ENCODE measurements at regions not wholly inside any gene's neighbourhood (a gene's known extent, or its start where the extent isn't known, plus 50 kb on each side); places are given as distances from the start of the nearest gene placed in this dataset.

DNA sequence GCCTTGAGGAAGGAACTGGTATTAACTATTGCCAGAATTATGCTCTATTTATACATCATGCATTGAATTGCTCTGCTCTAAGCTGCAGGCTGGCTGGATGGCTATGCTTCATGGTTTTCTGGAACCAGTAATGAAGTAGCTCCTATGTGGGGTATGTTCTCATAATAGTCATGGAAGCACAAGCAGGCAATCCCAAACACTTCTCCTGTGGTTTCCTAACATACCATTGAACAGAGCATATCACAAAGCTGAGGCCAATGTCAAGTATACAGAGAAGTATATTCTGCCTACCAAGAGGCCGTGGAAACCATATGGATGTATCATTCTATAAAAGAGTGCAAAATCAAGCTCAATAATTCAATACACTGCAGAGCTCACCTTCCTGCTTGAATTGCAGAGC is 1752.4 kb upstream of the FLRT2 start:
- Histone ChIP-seq H3K27me3 (ENCODE audit: control insufficient read depth, insufficient read depth, low read length) (no peaks in the 10 kb centered on the region), H3K36me3 (ENCODE audit: control insufficient read depth, insufficient read depth, low read length) (no peaks in the 10 kb centered on the region), H3K4me2 (ENCODE audit: low read length) (no peak overlapping the region), H3K4me1 (no peaks in the 10 kb centered on the region), H3K79me2 (no peaks in the 10 kb centered on the region), H3K9me3 (ENCODE audit: control insufficient read depth, low read length) (no peaks in the 10 kb centered on the region), H2AFZ (no peak overlapping the region), H3K9ac (no peak overlapping the region), H3K27ac (no peak overlapping the region), H3K4me3 (ENCODE audit: low read depth, low read length) (no peak overlapping the region)
- TF ChIP-seq, protein P1, sequence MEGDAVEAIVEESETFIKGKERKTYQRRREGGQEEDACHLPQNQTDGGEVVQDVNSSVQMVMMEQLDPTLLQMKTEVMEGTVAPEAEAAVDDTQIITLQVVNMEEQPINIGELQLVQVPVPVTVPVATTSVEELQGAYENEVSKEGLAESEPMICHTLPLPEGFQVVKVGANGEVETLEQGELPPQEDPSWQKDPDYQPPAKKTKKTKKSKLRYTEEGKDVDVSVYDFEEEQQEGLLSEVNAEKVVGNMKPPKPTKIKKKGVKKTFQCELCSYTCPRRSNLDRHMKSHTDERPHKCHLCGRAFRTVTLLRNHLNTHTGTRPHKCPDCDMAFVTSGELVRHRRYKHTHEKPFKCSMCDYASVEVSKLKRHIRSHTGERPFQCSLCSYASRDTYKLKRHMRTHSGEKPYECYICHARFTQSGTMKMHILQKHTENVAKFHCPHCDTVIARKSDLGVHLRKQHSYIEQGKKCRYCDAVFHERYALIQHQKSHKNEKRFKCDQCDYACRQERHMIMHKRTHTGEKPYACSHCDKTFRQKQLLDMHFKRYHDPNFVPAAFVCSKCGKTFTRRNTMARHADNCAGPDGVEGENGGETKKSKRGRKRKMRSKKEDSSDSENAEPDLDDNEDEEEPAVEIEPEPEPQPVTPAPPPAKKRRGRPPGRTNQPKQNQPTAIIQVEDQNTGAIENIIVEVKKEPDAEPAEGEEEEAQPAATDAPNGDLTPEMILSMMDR (IDR thresholded peaks at IDR 0.05): no peak

DNA sequence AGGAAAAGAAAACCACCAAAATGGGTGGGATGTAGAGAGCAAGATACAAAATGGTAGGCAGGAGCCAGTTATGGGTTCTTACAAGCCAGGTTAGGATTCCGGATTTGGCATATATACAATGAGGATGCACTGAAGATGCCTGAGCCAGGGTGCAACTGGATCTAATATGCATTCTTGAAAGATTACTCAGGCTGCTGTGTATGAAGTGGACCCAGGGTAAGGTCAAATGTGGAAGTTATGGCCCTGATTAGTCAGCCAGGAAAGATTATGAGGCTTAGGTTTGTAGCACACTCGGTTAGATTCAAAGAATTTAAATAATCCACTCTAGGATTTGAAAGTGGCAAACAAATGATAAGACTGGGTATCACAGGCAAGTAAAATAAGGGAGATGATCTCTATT is 1750.7 kb upstream of the FLRT2 start:
- Histone ChIP-seq H2AFZ (no peak overlapping the region), H3K4me1 (no peaks in the 10 kb centered on the region), H3K9me3 (ENCODE audit: control insufficient read depth, low read length) (no peaks in the 10 kb centered on the region), H3K79me2 (no peaks in the 10 kb centered on the region), H3K27ac (no peak overlapping the region), H3K4me2 (ENCODE audit: low read length) (no peak overlapping the region), H3K4me3 (ENCODE audit: low read depth, low read length) (no peak overlapping the region), H3K27me3 (ENCODE audit: control insufficient read depth, insufficient read depth, low read length) (no peaks in the 10 kb centered on the region), H3K9ac (no peak overlapping the region), H3K36me3 (ENCODE audit: control insufficient read depth, insufficient read depth, low read length) (no peaks in the 10 kb centered on the region)
- TF ChIP-seq, protein P1 (IDR thresholded peaks at IDR 0.05): no peak

DNA sequence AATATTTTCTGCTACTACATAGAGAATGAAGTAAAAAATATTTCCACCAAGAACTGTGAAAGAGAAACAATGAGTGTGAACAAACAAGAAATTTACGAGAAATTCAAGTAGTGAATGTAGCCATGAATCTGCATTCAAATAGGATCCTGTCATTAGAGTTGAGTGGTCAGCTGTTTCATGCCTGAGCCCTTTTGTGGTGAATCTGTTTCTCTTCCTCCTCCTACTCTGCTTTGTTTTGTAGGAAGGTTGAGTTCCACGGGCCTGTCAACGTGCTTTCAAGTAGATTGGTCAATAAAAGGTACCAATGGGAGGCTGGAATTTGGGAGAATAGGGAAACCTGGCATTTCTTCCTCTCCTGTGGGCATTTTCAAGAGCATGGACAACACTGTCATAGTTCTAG is 1749.6 kb upstream of the FLRT2 start:
- Histone ChIP-seq H3K4me2 (ENCODE audit: low read length) (no peak overlapping the region), H3K4me1 (no peaks in the 10 kb centered on the region), H3K9ac (no peak overlapping the region), H3K9me3 (ENCODE audit: control insufficient read depth, low read length) (no peaks in the 10 kb centered on the region), H3K27me3 (ENCODE audit: control insufficient read depth, insufficient read depth, low read length) (no peaks in the 10 kb centered on the region), H2AFZ (no peak overlapping the region), H3K79me2 (no peaks in the 10 kb centered on the region), H3K36me3 (ENCODE audit: control insufficient read depth, insufficient read depth, low read length) (no peaks in the 10 kb centered on the region), H3K4me3 (ENCODE audit: low read depth, low read length) (no peak overlapping the region), H3K27ac (no peak overlapping the region)
- TF ChIP-seq, protein P1 (IDR thresholded peaks at IDR 0.05): no peak

DNA sequence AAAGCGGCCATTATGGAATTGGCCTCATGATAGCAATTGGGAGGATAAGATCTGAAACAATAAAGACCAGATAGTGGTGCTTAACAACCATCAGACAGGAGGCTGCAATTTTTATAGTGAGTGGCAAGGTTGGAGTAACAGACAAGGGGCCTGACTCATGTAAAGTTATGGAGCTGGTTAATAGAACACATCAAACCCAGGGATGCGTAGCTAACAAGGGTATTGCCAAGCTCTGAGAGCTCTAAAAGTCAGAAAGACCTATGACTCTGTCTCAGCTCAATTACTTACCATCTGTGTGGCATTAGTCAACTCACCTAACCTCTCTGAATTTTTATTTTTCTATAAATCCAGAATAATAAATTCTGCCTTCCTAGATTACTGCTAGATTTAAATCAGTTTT is 1731.5 kb upstream of the FLRT2 start:
- Histone ChIP-seq H3K4me1 (no peaks in the 10 kb centered on the region), H3K4me3 (ENCODE audit: low read depth, low read length) (no peak overlapping the region), H3K36me3 (ENCODE audit: control insufficient read depth, insufficient read depth, low read length) (no peaks in the 10 kb centered on the region), H3K79me2 (no peaks in the 10 kb centered on the region), H3K27ac (no peak overlapping the region), H3K4me2 (ENCODE audit: low read length) (no peak overlapping the region), H2AFZ (no peak overlapping the region), H3K9ac (no peak overlapping the region), H3K27me3 (ENCODE audit: control insufficient read depth, insufficient read depth, low read length) (no peaks in the 10 kb centered on the region), H3K9me3 (ENCODE audit: control insufficient read depth, low read length) (no peaks in the 10 kb centered on the region)
- TF ChIP-seq, protein P1 (IDR thresholded peaks at IDR 0.05): no peak

DNA sequence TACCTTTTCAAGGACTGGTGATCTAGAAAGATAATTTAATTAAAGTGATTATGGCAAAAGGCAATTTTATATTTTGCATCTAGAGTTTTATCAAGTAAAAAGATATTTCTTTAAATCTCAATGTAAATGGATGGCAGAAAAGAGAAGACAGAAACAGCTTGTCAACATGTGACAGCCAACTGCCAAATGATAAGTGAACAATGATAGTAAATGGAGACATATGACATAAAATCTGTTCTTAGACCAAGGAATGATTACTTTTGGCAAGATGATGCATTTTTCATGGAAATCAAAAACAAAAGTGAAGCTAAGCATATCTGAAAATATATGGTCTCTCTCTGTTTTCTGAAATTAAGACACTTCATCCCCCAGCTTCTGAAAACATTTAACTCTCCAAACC is 1730.7 kb upstream of the FLRT2 start:
- Histone ChIP-seq H2AFZ (no peak overlapping the region), H3K9ac (no peak overlapping the region), H3K79me2 (no peaks in the 10 kb centered on the region), H3K4me2 (ENCODE audit: low read length) (no peak overlapping the region), H3K27ac (no peak overlapping the region), H3K9me3 (ENCODE audit: control insufficient read depth, low read length) (no peaks in the 10 kb centered on the region), H3K27me3 (ENCODE audit: control insufficient read depth, insufficient read depth, low read length) (no peaks in the 10 kb centered on the region), H3K4me1 (no peaks in the 10 kb centered on the region), H3K36me3 (ENCODE audit: control insufficient read depth, insufficient read depth, low read length) (no peaks in the 10 kb centered on the region), H3K4me3 (ENCODE audit: low read depth, low read length) (no peak overlapping the region)
- TF ChIP-seq, protein P1 (IDR thresholded peaks at IDR 0.05): no peak
